ENCODE measurements at regions not wholly inside any gene's neighbourhood (a gene's known extent, or its start where the extent isn't known, plus 50 kb on each side); places are given as distances from the start of the nearest gene placed in this dataset.

DNA sequence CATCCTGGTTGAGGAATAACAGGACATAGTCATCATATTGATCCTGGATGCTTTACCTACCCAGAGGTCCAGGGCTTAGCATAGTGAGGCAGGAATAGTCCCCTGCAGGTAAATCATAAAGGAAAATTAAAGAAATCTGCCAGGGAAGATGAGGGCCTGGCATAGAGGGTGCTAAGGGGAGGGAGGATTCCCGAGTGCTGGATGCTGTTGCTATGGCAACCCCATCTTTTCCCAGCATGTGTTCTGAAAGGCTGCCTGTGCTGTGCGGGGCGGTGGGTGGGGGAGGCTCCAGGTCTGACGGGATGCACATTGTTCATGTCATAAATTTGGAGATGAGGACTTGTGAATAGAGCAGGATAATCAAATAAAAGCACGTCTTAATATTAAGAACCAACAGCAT lies 212.6 kb upstream of the PCSK2 start:
- Mint-ChIP-seq H3K9me3 (ENCODE audit: low read depth) (no peaks in the 10 kb centered on the region), H3K4me3 (ENCODE audit: unreplicated experiment) (no peak overlapping the region), H3K27ac (ENCODE audit: unreplicated experiment) (no peak overlapping the region), H3K36me3 (ENCODE audit: low read depth) (no peaks in the 10 kb centered on the region), H3K27me3 (ENCODE audit: low read depth) (peaks cover 11% of the 10 kb centered on the region), H3K4me1 (ENCODE audit: low read depth) (no peaks in the 10 kb centered on the region)
- no peak for TF ChIP-seq CTCF (IDR thresholded peaks at IDR 0.05)
- DNase-seq (ENCODE audit: low spot score), result no peak

DNA sequence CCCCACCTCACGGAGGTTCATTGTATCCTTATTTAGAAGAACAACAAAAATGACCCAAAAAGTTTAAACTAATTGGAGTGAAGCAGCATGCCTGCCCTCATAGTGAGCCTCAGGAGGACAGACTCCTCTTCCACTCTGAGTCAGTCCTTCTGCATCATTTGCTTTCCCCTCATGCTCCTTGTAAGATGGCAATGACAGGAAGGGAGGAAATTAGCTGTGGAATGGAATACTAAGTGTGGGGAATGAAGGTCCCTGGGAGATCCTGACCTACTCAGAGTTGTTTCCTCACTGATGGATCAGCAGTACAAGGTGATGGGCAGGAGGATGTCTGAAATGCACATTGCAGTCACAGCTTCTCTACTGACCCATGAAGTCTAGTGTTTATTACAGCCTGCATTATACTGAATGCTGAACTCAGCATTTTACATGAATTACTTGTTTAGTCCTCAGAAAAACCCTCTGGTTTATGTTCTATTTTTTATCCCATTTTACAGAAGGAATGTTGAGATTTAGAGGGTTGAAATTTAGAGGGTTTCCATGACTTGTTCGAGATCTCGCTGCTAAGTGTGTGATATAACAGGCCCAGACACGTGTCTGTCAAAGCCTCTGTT lies 212.0 kb upstream of the PCSK2 start:
- DNase-seq (ENCODE audit: low spot score), result no peak

GRCh38 chr20:17017232-17017631 lies 209.6 kb upstream of the PCSK2 start:
- no peak for DNase-seq (ENCODE audit: low spot score)
- no peak overlapping the region for H3K27ac Mint-ChIP-seq (ENCODE audit: unreplicated experiment)
- H3K36me3 Mint-ChIP-seq (ENCODE audit: low read depth), result no peaks in the 10 kb centered on the region
- H3K4me3 Mint-ChIP-seq (ENCODE audit: unreplicated experiment), result no peak overlapping the region
- TF ChIP-seq CTCF (IDR thresholded peaks at IDR 0.05), result no peak
- no peaks in the 10 kb centered on the region for H3K9me3 Mint-ChIP-seq (ENCODE audit: low read depth)
- no peaks in the 10 kb centered on the region for H3K4me1 Mint-ChIP-seq (ENCODE audit: low read depth)
- peaks cover 11% of the 10 kb centered on the region for H3K27me3 Mint-ChIP-seq (ENCODE audit: low read depth)

More for the DNA sequence above, 212.0 kb upstream of the PCSK2 start:
- no peak overlapping the region for H3K27ac Mint-ChIP-seq (ENCODE audit: unreplicated experiment)
- no peak overlapping the region for H3K4me3 Mint-ChIP-seq (ENCODE audit: unreplicated experiment)
- H3K36me3 Mint-ChIP-seq (ENCODE audit: low read depth), result no peaks in the 10 kb centered on the region
- TF ChIP-seq CTCF (IDR thresholded peaks at IDR 0.05), result no peak
- peaks cover 11% of the 10 kb centered on the region for H3K27me3 Mint-ChIP-seq (ENCODE audit: low read depth)
- H3K9me3 Mint-ChIP-seq (ENCODE audit: low read depth), result no peaks in the 10 kb centered on the region
- no peaks in the 10 kb centered on the region for H3K4me1 Mint-ChIP-seq (ENCODE audit: low read depth)

GRCh38 chr20:17021481-17021880 lies 205.4 kb upstream of the PCSK2 start:
- Mint-ChIP-seq H3K4me3 (ENCODE audit: unreplicated experiment) (no peak overlapping the region), H3K27me3 (ENCODE audit: low read depth) (peaks cover 4% of the 10 kb centered on the region), H3K4me1 (ENCODE audit: low read depth) (peaks cover 14% of the 10 kb centered on the region), H3K9me3 (ENCODE audit: low read depth) (peaks cover 2% of the 10 kb centered on the region), H3K36me3 (ENCODE audit: low read depth) (no peaks in the 10 kb centered on the region), H3K27ac (ENCODE audit: unreplicated experiment) (no peak overlapping the region)
- no peak for DNase-seq (ENCODE audit: low spot score)
- TF ChIP-seq CTCF (IDR thresholded peaks at IDR 0.05), result no peak

GRCh38 chr20:17023036-17023435 lies 203.8 kb upstream of the PCSK2 start:
- peaks cover 1% of the 10 kb centered on the region for H3K36me3 Mint-ChIP-seq (ENCODE audit: low read depth)
- H3K9me3 Mint-ChIP-seq (ENCODE audit: low read depth), result peaks cover 16% of the 10 kb centered on the region
- H3K4me3 Mint-ChIP-seq (ENCODE audit: unreplicated experiment), result no peak overlapping the region

More at GRCh38 chr20:17023036-17023435, 203.8 kb upstream of the PCSK2 start:
- H3K4me1 Mint-ChIP-seq (ENCODE audit: low read depth), result peaks cover 14% of the 10 kb centered on the region
- H3K27ac Mint-ChIP-seq (ENCODE audit: unreplicated experiment), result no peak overlapping the region
- no peak for DNase-seq (ENCODE audit: low spot score)
- peaks cover 4% of the 10 kb centered on the region for H3K27me3 Mint-ChIP-seq (ENCODE audit: low read depth)
- TF ChIP-seq CTCF (IDR thresholded peaks at IDR 0.05), result no peak

Measured in chondrocyte (in vitro differentiated cells).